Fibroblast of the aortic adventitia (primary cell): ENCODE measurements at regions not wholly inside any gene's neighbourhood (a gene's known extent, or its start where the extent isn't known, plus 50 kb on each side); places are given as distances from the start of the nearest gene placed in this dataset.

ENCODE experiments used
- DNase-seq: peaks from one replicate; pipeline ENCODE4 v3.0.0-alpha.2; 2010; ENCODE audit warnings: low read depth
- H3K4me3 ChIP-seq: 2 replicates; pipeline ENCODE4 v1.5.1; 2011; ENCODE audit warnings: low read depth, mild to moderate bottlenecking, control low read depth, low read length, moderate library complexity
- CTCF ChIP-seq: IDR thresholded peaks from 2 replicates; pipeline ENCODE4 v1.5.1; 2011; ENCODE audit warnings: mild to moderate bottlenecking, low read length, control low read depth, inconsistent platforms; ENCODE audit not compliant: insufficient read depth

GRCh38 chrX:42127563-42127962 is 204.2 kb upstream of the CASK start:
- no peak for DNase-seq
- H3K4me3 ChIP-seq = no peak overlapping the region
- no peak for TF ChIP-seq CTCF

GRCh38 chrX:42123369-42123768 is 200.0 kb upstream of the CASK start:
- no peak overlapping the region for H3K4me3 ChIP-seq
- no peak for TF ChIP-seq CTCF
- no peak for DNase-seq

GRCh38 chrX:42119076-42119475 is 195.7 kb upstream of the CASK start:
- H3K4me3 ChIP-seq = no peak overlapping the region
- DNase-seq = peak; percentile 89
- TF ChIP-seq CTCF = no peak

- no peak for DNase-seq
- no peak for TF ChIP-seq CTCF
- no peak overlapping the region for H3K4me3 ChIP-seq
Observed at GRCh38 chrX:42117318-42117717, 194.0 kb upstream of the CASK start.

GRCh38 chrX:42109428-42109827 is 186.1 kb upstream of the CASK start:
- DNase-seq = no peak
- no peak overlapping the region for H3K4me3 ChIP-seq
- no peak for TF ChIP-seq CTCF

GRCh38 chrX:42107495-42108488 is 184.4 kb upstream of the CASK start:
- TF ChIP-seq CTCF = no peak
- DNase-seq = no peak
- no peak overlapping the region for H3K4me3 ChIP-seq
